SK-N-MC (cell line): ENCODE measurements at regions not wholly inside any gene's neighbourhood (a gene's known extent, or its start where the extent isn't known, plus 50 kb on each side); places are given as distances from the start of the nearest gene placed in this dataset.
A peak's percentile ranks its signal among the peaks of the same experiment; 100 is the strongest.

Experiments used
- DNase-seq: peaks from one replicate; pipeline ENCODE4 v3.0.0-alpha.2; 2011; ENCODE audit warnings: low read depth, low spot score
- H3K27ac ChIP-seq: fragments of 200-600 bp; sonication (generic); 2 replicates; pipeline ENCODE4 v1.5.1; 2016; ENCODE audit warnings: mixed run types
- H3K36me3 ChIP-seq: fragments of 200-600 bp; sonication (generic); 2 replicates; pipeline ENCODE4 v1.6.1; 2017; ENCODE audit warnings: antibody characterized with exemption, low read length, mixed read lengths; ENCODE audit not compliant: insufficient read depth
- H3K4me3 ChIP-seq: fragments of 200-600 bp; sonication (generic); 2 replicates; pipeline ENCODE4 v1.5.1; 2016
- H3K9ac ChIP-seq: fragments of 200-600 bp; sonication (generic); 2 replicates; pipeline ENCODE4 v1.8.0; 2017; ENCODE audit warnings: mixed run types, mixed read lengths; ENCODE audit not compliant: insufficient read length
- H3K9me3 ChIP-seq: fragments of 200-600 bp; sonication (generic); 2 replicates; pipeline ENCODE4 v1.6.1; 2017; ENCODE audit warnings: low read depth, mild to moderate bottlenecking, antibody characterized with exemption, low read length, moderate library complexity, mixed read lengths
- EZH2 ChIP-seq: fragments of 200-600 bp; sonication (generic); IDR thresholded peaks from one replicate; pipeline ENCODE4 v1.6.1; 2017; ENCODE audit warnings: antibody characterized with exemption
- FOXP2 ChIP-seq: optimal IDR thresholded peaks from 2 replicates; pipeline ENCODE3; 2011; ENCODE audit warnings: mild to moderate bottlenecking, moderate library complexity; ENCODE audit not compliant: insufficient read depth; ENCODE audit errors: extremely low read length, control extremely low read depth
- POLR2AphosphoS5 ChIP-seq: IDR thresholded peaks from 2 replicates; pipeline ENCODE4 v1.6.1; 2012; ENCODE audit warnings: mild to moderate bottlenecking, low read depth, low read length, borderline replicate concordance

GRCh38 chr21:22585558-22585957 is 1587.3 kb downstream of the NCAM2 start:
- no peaks in the 10 kb centered on the region for H3K36me3 ChIP-seq
- H3K9ac ChIP-seq, result no peak overlapping the region
- H3K4me3 ChIP-seq, result no peak overlapping the region
- no peak for DNase-seq
- no peak overlapping the region for H3K27ac ChIP-seq
- TF ChIP-seq EZH2 (no peak), POLR2AphosphoS5 (no peak), FOXP2 (no peak)
- H3K9me3 ChIP-seq, result no peaks in the 10 kb centered on the region; the same call in 1 of the 2 replicates

- Histone ChIP-seq H3K9me3 (no peaks in the 10 kb centered on the region; the same call in 1 of the 2 replicates), H3K36me3 (no peaks in the 10 kb centered on the region), H3K9ac (no peak overlapping the region), H3K4me3 (no peak overlapping the region), H3K27ac (no peak overlapping the region)
- TF ChIP-seq POLR2AphosphoS5 (no peak), EZH2 (no peak), FOXP2 (no peak)
- no peak for DNase-seq
Measured at GRCh38 chr21:22597660-22598255, 1599.5 kb downstream of the NCAM2 start.

GRCh38 chr21:22609802-22610201 is 1611.6 kb downstream of the NCAM2 start:
- Histone ChIP-seq H3K36me3 (no peaks in the 10 kb centered on the region), H3K9ac (no peak overlapping the region), H3K4me3 (no peak overlapping the region), H3K9me3 (no peaks in the 10 kb centered on the region; the same call in 1 of the 2 replicates), H3K27ac (no peak overlapping the region)
- TF ChIP-seq POLR2AphosphoS5 (no peak), EZH2 (no peak), FOXP2 (no peak)
- no peak for DNase-seq

GRCh38 chr21:22627911-22628310 is 1629.7 kb downstream of the NCAM2 start:
- Histone ChIP-seq H3K9me3 (no peaks in the 10 kb centered on the region), H3K27ac (peak overlapping the region; percentile 90), H3K36me3 (no peaks in the 10 kb centered on the region), H3K9ac (no peak overlapping the region), H3K4me3 (peak overlapping the region; percentile 44; the same call in 1 of the 2 replicates)
- TF ChIP-seq POLR2AphosphoS5, result no peak
- no peak for TF ChIP-seq FOXP2
- TF ChIP-seq EZH2, result no peak
- no peak for DNase-seq

- H3K4me3 ChIP-seq, result no peak overlapping the region
- H3K36me3 ChIP-seq, result no peaks in the 10 kb centered on the region
- H3K27ac ChIP-seq, result no peak overlapping the region
- no peak for TF ChIP-seq EZH2
- no peak for TF ChIP-seq FOXP2
- TF ChIP-seq POLR2AphosphoS5, result no peak
- DNase-seq, result no peak
- H3K9me3 ChIP-seq, result no peaks in the 10 kb centered on the region
- H3K9ac ChIP-seq, result no peak overlapping the region
Measured at GRCh38 chr21:22630953-22631465, 1632.8 kb downstream of the NCAM2 start.

- H3K4me3 ChIP-seq, result no peak overlapping the region
- H3K36me3 ChIP-seq, result no peaks in the 10 kb centered on the region
- no peak overlapping the region for H3K27ac ChIP-seq
- TF ChIP-seq FOXP2 (no peak), POLR2AphosphoS5 (no peak), EZH2 (no peak)
- no peak for DNase-seq
- H3K9ac ChIP-seq, result no peak overlapping the region
- no peaks in the 10 kb centered on the region for H3K9me3 ChIP-seq
Measured at GRCh38 chr21:22632176-22632575, 1634.0 kb downstream of the NCAM2 start.

- Histone ChIP-seq H3K4me3 (no peak overlapping the region), H3K9ac (no peak overlapping the region), H3K36me3 (no peaks in the 10 kb centered on the region), H3K9me3 (no peaks in the 10 kb centered on the region), H3K27ac (no peak overlapping the region)
- TF ChIP-seq POLR2AphosphoS5 (no peak), EZH2 (no peak), FOXP2 (no peak)
- no peak for DNase-seq
Measured at GRCh38 chr21:22649246-22649645, 1651.0 kb downstream of the NCAM2 start.

DNA sequence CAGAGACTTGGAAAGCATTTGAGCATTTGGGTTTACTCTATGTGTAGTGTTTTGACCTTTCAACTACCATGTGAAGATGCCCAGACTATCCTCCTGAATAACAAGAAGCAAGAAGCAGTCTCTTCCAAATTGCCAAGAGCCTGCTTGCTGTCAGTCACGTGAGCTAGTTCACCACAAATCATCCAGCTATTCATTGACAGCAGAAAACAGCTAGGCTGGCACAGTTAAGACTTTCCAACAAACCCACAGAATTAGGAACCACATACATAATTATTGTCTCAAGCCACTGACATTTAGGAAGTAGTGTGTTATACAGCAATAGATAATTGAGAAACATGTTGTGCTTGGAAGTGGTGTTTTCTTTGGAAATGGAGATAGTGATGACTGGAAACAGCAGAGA is 1652.0 kb downstream of the NCAM2 start:
- Histone ChIP-seq H3K9me3 (no peaks in the 10 kb centered on the region), H3K36me3 (no peaks in the 10 kb centered on the region), H3K9ac (no peak overlapping the region), H3K27ac (no peak overlapping the region), H3K4me3 (no peak overlapping the region)
- TF ChIP-seq FOXP2 (no peak), EZH2 (no peak), POLR2AphosphoS5 (no peak)
- DNase-seq, result no peak
